Pancreas (tissue), 10 donors: ENCODE measurements at regions not wholly inside any gene's neighbourhood (a gene's known extent, or its start where the extent isn't known, plus 50 kb on each side); places are given as distances from the start of the nearest gene placed in this dataset.
"Not testable (repeated sequence)": the region's sequence is repeated elsewhere in the genome, so short reads cannot be mapped to it uniquely, and the experiment has no call there.

Experiments used
- ATAC-seq, 4 donors: fragments of 200-7000 bp; cut with Tn5 transposase; one replicate each; pipeline versions ENCODE4 v1.8.0 to v1.9.1; 2020; ENCODE audit warnings: mild to moderate bottlenecking in 4 of 4, moderate library complexity in 4 of 4
- DNase-seq, 6 donors: peaks; one replicate each; pipeline ENCODE4 v3.0.0-alpha.2; 2020
- FAIRE-seq: peaks from 2 replicates; lab custom pipeline; 2012; peaks lifted over from hg19 to GRCh38; lab: Jason Lieb, UNC
- H3K27ac ChIP-seq, 4 donors: fragments of 200-600 bp; sonication (generic); 1 replicate in 3 of 4; 2 replicates in 1 of 4; pipeline versions ENCODE4 v1.5.0 to v1.8.0; 2020
- H3K27me3 ChIP-seq, 4 donors: fragments of 200-600 bp; one replicate each; pipeline ENCODE4 v1.8.0; 2021
- H3K36me3 ChIP-seq, 3 donors: fragments of 200-600 bp; sonication (generic) in 1 of 3; one replicate each; pipeline versions ENCODE4 v1.5.0 to v1.8.0; 2020 to 2021
- H3K4me1 ChIP-seq, 3 donors: fragments of 200-600 bp; one replicate each; pipeline ENCODE4 v1.8.0; 2021
- H3K4me3 ChIP-seq, 4 donors: fragments of 200-600 bp; sonication (generic) in 2 of 4; one replicate each; pipeline versions ENCODE4 v1.5.0 to v1.8.0; 2020 to 2021
- H3K9me3 ChIP-seq, 4 donors: fragments of 200-600 bp; one replicate each; pipeline ENCODE4 v1.8.0; 2021
- WGBS, 2 donors: extraction: QIAGEN DNeasy Blood & Tissue Kit; methylation state at CpG; one replicate each; pipeline ENCODE4 v1.1.7; 2013; 5-methylcytosine and 5-hydroxymethylcytosine counted together
- intact Hi-C, 3 donors: fragments of 100-400 bp; cut with DNase I; formaldehyde crosslinking; loops; one replicate each; pipeline versions ENCODE4 v1.11.1 to v1.14.2; 2022
- TF ChIP-seq, protein P1 (sequence below), 4 donors: fragments of 200-600 bp; sonication (generic) in 3 of 4; IDR thresholded peaks; one replicate each; pipeline versions ENCODE4 v1.5.0 to v1.8.0; 2021; ENCODE audit warnings: antibody characterized with exemption in 4 of 4
- donor health status: healthy with polysubstance abuse.
- donor health status: DM: no; HTN: no; CAD: no; lungs with moderate emphysema.
- donor health status: DM: no; HTN: no; CAD: no.
- donor health status: control.
- donor health status: control.
- donor health status: Bipolar disorder and iron deficiency.
- donor health status: DM: yes; HTN: yes; CAD: no.
- donor health status: DM: no; HTN: no; CAD: no.
- donor health status: DM: no; HTN: no; CAD: no.
- donor health status: DM: yes; HTN: yes; CAD: no.

DNA sequence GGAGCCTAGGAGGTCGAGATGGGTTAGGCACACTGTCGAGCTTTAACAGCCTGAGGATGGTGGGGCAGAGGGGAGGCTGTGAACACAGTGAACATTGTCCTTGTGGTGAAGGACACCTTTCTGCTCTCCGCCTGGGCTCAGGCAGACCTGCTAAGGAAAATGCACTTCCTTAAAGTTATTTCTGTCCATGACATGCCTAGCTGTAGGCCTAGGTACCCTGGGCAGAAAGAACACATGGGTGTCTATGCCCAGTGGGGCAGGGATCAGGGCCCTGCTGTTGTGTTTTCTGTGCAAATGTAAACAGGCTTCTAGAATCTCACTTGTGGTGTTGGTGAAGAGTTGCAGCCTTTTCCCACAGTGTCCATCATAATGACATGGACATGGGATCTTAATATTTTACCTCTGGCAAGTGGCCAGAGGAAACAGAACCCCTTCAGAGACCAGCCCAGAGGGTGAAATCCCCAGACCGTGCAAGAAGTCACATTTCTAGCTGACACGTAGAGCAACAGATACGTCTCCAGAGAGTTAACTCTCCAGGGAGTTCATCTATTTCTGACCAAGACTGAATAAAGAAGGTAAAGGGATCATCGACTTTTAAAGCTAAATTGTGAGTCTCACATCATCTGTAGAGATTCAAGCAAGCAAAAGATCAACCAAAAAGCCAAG, 79.2 kb downstream of the C9orf152 start:
- DNase-seq = no peak
- Histone ChIP-seq H3K27ac (no peak overlapping the region), H3K9me3 (no peaks in the 10 kb centered on the region), H3K4me3 (no peak overlapping the region), H3K27me3 (no peaks in the 10 kb centered on the region), H3K4me1 (peaks cover 0 to 10% (median 5%) of the 10 kb centered on the region in 3 donors), H3K36me3 (no peaks in the 10 kb centered on the region)
- TF ChIP-seq, protein P1, sequence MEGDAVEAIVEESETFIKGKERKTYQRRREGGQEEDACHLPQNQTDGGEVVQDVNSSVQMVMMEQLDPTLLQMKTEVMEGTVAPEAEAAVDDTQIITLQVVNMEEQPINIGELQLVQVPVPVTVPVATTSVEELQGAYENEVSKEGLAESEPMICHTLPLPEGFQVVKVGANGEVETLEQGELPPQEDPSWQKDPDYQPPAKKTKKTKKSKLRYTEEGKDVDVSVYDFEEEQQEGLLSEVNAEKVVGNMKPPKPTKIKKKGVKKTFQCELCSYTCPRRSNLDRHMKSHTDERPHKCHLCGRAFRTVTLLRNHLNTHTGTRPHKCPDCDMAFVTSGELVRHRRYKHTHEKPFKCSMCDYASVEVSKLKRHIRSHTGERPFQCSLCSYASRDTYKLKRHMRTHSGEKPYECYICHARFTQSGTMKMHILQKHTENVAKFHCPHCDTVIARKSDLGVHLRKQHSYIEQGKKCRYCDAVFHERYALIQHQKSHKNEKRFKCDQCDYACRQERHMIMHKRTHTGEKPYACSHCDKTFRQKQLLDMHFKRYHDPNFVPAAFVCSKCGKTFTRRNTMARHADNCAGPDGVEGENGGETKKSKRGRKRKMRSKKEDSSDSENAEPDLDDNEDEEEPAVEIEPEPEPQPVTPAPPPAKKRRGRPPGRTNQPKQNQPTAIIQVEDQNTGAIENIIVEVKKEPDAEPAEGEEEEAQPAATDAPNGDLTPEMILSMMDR (IDR thresholded peaks at IDR 0.05) = no peak
- 81 to 82% methylated on average over 7 of the region's 7 CpGs for WGBS, 2 donors
- intact Hi-C loops = no loop called here
- ATAC-seq = no peak
- FAIRE-seq = no peak

DNA sequence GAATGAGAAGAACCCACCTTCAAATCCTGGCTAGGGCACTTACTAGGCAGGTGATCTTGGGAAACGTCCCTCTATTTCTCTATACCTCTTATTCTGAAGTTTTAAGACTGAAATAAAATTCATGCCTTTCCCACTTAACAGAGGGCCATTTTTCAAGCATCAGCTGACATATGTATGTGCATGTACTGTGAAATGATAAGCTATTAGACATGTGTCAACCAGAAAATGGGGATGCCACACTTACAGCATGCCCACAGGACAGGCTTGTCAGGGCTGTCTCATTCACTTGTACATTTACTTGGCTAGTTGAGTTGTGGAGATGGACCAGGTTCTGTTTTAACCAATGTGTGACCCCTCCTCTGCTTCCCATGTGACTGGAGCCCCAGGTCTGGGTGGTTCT, 78.5 kb downstream of the C9orf152 start:
- peaks cover 0 to 10% (median 5%) of the 10 kb centered on the region in 3 donors for H3K4me1 ChIP-seq
- H3K4me3 ChIP-seq = no peak overlapping the region
- no peaks in the 10 kb centered on the region for H3K36me3 ChIP-seq
- ATAC-seq = no peak
- no peak for DNase-seq
- no peak overlapping the region for H3K27ac ChIP-seq
- intact Hi-C loops = no loop called here
- 56 to 61% methylated on average over 1 of the region's 1 CpG for WGBS, 2 donors
- no peak for FAIRE-seq
- no peaks in the 10 kb centered on the region for H3K27me3 ChIP-seq
- TF ChIP-seq, protein P1 (IDR thresholded peaks at IDR 0.05) = no peak
- no peaks in the 10 kb centered on the region for H3K9me3 ChIP-seq

DNA sequence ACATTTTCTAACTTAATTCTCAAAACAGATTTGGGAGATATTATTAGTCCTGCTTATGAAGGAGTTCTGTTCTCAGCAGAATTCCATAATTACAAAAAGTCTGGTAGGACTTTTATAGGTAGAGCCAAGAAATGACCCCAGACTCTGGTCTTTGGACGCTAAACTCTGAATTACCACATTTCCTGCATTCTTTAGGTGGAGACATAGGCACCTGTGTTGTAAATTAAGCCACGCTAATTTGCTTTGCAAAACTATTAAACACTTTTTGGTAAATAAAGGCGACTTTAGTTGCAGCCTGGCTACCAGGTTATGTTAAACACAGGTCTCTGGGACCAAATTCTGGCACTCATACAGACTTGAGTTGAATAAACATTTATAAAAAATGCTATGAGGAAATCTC, 77.7 kb downstream of the C9orf152 start:
- Histone ChIP-seq H3K4me1 (peaks cover 0 to 2% (median 0%) of the 10 kb centered on the region in 3 donors), H3K27me3 (no peaks in the 10 kb centered on the region), H3K9me3 (no peaks in the 10 kb centered on the region), H3K36me3 (no peaks in the 10 kb centered on the region), H3K4me3 (no peak overlapping the region), H3K27ac (no peak overlapping the region)
- intact Hi-C loops = no loop called here
- DNase-seq (no peak), ATAC-seq (no peak), FAIRE-seq (no peak)
- WGBS, 2 donors = 83 to 88% methylated on average over 3 of the region's 3 CpGs
- TF ChIP-seq, protein P1 (IDR thresholded peaks at IDR 0.05) = no peak

DNA sequence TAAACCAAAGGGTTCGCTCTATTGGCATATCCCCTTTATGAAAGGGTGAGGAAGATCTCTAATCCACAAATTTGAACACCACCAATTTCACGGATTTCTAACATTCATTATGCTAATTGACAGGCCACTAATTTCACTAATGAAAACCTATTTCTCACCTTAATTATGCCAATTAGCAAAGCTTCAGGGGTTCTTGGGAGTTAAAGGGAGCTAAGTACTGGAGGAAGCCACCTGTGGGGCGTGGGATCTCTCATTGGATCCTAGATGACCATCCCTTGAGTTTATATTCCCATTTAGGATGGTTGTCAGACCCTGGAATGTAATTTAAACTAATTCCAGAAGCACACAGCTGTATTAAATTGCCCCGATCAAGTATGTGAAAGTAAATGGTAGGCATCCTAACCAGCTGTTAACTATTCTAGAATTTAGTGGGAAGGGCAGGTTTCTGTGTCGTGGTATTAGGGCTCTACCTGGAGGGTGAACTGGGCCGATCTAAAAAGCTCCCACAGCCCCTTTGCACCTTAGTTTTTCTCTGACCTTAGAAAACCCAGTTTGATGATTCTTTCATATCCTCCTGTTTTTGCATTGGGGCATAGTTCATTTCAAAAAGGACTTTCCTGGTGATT, 77.1 kb downstream of the C9orf152 start:
- H3K9me3 ChIP-seq = no peaks in the 10 kb centered on the region
- intact Hi-C loops = no loop called here
- H3K4me1 ChIP-seq = no peaks in the 10 kb centered on the region
- H3K36me3 ChIP-seq = no peaks in the 10 kb centered on the region
- no peak overlapping the region for H3K27ac ChIP-seq
- FAIRE-seq = no peak
- H3K27me3 ChIP-seq = no peaks in the 10 kb centered on the region
- DNase-seq = no peak
- no peak overlapping the region for H3K4me3 ChIP-seq
- ATAC-seq = no peak
- whole genome bisulfite sequencing, 2 donors = 77 to 85% methylated on average over 6 of the region's 6 CpGs
- TF ChIP-seq, protein P1 (IDR thresholded peaks at IDR 0.05) = no peak

DNA sequence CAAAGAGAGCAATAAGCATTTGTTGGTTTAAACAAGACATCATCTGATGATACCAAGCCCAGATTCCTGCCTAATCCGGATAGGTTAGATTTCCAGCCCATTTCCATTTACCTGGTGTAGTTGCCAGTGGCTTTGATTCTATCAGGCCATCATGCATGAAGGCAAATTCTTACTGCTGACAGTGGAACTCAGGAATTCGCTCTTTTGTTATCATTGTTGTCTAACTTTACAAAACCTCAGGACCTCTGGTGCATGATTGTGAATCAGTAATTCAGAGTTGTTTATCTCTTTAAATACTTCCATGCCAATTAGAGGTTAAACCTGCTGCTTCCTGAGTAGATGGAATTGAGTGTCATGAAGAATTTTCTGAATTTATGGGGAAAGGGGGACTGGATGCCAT, 76.5 kb downstream of the C9orf152 start:
- Histone ChIP-seq H3K9me3 (no peaks in the 10 kb centered on the region), H3K36me3 (no peaks in the 10 kb centered on the region), H3K4me3 (no peak overlapping the region), H3K4me1 (no peaks in the 10 kb centered on the region), H3K27ac (no peak overlapping the region), H3K27me3 (no peaks in the 10 kb centered on the region)
- WGBS, 2 donors = 79 to 87% methylated on average over 2 of the region's 2 CpGs
- no peak for DNase-seq
- TF ChIP-seq, protein P1 (IDR thresholded peaks at IDR 0.05) = no peak
- ATAC-seq = no peak
- FAIRE-seq = no peak
- intact Hi-C loops = no loop called here

DNA sequence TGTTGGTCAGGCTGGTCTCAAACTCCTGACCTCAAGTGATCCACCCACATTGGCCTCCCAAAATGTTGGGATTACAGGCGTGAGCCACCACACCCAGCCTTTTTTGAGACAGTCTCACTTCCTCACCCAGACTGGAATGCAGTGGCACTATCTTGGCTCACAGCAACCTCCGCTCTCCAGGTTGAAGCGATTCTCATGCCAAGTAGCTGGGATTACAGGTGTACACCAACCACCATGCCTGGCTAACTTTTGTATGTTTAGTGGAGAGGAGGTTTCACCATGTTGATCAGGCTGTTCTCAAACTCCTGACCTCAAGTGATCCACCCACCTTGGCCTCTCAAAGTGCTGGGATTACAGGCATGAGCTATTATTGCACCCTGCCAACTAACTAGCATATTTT, 75.4 kb downstream of the C9orf152 start:
- FAIRE-seq, H3K27me3 ChIP-seq, H3K9me3 ChIP-seq, DNase-seq, H3K36me3 ChIP-seq, ATAC-seq, intact Hi-C loops, H3K4me1 ChIP-seq, H3K4me3 ChIP-seq, H3K27ac ChIP-seq: not testable (repeated sequence)
- 87 to 93% methylated on average over 3 of the region's 3 CpGs for WGBS, 2 donors
